ENCODE measurements at regions not wholly inside any gene's neighbourhood (a gene's known extent, or its start where the extent isn't known, plus 50 kb on each side); places are given as distances from the start of the nearest gene placed in this dataset.

DNA sequence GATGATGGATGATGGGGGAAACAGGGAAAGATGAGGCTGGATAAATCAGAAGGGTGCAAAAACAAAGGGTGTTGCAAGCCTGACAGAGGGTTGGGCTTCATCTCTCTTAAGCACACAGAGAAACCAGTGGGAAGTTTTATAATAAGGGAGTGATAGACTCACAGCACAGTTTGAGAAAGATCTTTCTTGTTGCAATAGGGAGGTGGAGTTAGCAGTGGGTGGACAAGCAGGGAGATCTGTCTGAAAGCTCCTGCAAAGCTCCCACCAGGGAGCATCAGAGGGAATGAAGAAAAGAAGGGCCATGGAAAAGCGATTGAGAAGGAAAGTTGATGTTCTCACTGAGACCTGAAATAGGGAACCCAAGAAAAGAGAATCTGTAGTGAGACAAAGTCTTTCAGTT is 64.9 kb downstream of the BOD1L2 start:
- CTCF ChIA-PET: no interaction called here
- Mint-ChIP-seq H3K4me1 (ENCODE audit: low read depth, unreplicated experiment) (peaks cover 68% of the 10 kb centered on the region), H3K4me3 (ENCODE audit: low read depth, unreplicated experiment) (no peak overlapping the region), H3K27me3 (ENCODE audit: unreplicated experiment) (no peaks in the 10 kb centered on the region), H3K36me3 (ENCODE audit: insufficient read depth, unreplicated experiment) (peaks cover 6% of the 10 kb centered on the region), H3K9me3 (ENCODE audit: low read depth, unreplicated experiment) (no peaks in the 10 kb centered on the region), H3K27ac (ENCODE audit: unreplicated experiment) (peak overlapping the region; percentile 24)
- intact Hi-C loops (cut with micrococcal nuclease; ENCODE audit: unreplicated experiment): no loop called here
- TF ChIP-seq, protein P1, sequence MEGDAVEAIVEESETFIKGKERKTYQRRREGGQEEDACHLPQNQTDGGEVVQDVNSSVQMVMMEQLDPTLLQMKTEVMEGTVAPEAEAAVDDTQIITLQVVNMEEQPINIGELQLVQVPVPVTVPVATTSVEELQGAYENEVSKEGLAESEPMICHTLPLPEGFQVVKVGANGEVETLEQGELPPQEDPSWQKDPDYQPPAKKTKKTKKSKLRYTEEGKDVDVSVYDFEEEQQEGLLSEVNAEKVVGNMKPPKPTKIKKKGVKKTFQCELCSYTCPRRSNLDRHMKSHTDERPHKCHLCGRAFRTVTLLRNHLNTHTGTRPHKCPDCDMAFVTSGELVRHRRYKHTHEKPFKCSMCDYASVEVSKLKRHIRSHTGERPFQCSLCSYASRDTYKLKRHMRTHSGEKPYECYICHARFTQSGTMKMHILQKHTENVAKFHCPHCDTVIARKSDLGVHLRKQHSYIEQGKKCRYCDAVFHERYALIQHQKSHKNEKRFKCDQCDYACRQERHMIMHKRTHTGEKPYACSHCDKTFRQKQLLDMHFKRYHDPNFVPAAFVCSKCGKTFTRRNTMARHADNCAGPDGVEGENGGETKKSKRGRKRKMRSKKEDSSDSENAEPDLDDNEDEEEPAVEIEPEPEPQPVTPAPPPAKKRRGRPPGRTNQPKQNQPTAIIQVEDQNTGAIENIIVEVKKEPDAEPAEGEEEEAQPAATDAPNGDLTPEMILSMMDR (IDR thresholded peaks at IDR 0.05; ENCODE audit: unreplicated experiment): no peak
- BruUV-seq (replicated peaks): no TSS peak
- no peak for DNase-seq

GRCh38 chr18:57212678-57213077 is 65.8 kb downstream of the BOD1L2 start:
- Mint-ChIP-seq H3K27me3 (ENCODE audit: unreplicated experiment) (no peaks in the 10 kb centered on the region), H3K4me3 (ENCODE audit: low read depth, unreplicated experiment) (no peak overlapping the region), H3K36me3 (ENCODE audit: insufficient read depth, unreplicated experiment) (peaks cover 6% of the 10 kb centered on the region), H3K4me1 (ENCODE audit: low read depth, unreplicated experiment) (peaks cover 67% of the 10 kb centered on the region), H3K27ac (ENCODE audit: unreplicated experiment) (no peak overlapping the region), H3K9me3 (ENCODE audit: low read depth, unreplicated experiment) (no peaks in the 10 kb centered on the region)
- DNase-seq: no peak
- TF ChIP-seq, protein P1 (IDR thresholded peaks at IDR 0.05; ENCODE audit: unreplicated experiment): no peak
- intact Hi-C loops (cut with micrococcal nuclease; ENCODE audit: unreplicated experiment): no loop called here
- BruUV-seq (replicated peaks): no TSS peak
- CTCF ChIA-PET: no interaction called here

DNA sequence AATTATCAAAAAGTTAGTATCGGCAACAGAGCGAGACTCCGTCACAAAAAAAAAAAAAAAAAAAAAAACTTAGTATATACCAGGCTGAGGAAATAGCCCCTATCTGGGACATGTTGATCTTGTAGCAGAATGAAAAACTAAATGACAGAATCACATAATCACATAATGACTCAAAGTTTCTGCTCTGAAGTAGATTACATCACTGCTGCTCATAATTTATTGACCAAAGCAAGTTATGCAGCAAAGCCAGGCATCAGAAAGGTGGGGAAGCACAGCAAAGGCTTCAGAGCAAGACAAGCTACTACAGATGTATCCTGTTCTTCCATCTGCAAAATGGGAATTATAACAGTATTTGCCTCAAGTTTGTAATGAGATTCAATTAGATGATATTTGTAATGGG is 68.1 kb downstream of the BOD1L2 start:
- no peak for DNase-seq
- intact Hi-C loops (cut with micrococcal nuclease; ENCODE audit: unreplicated experiment): no loop called here
- Mint-ChIP-seq H3K4me3 (ENCODE audit: low read depth, unreplicated experiment) (no peak overlapping the region), H3K27ac (ENCODE audit: unreplicated experiment) (no peak overlapping the region), H3K9me3 (ENCODE audit: low read depth, unreplicated experiment) (no peaks in the 10 kb centered on the region), H3K4me1 (ENCODE audit: low read depth, unreplicated experiment) (peaks cover 53% of the 10 kb centered on the region), H3K27me3 (ENCODE audit: unreplicated experiment) (no peaks in the 10 kb centered on the region), H3K36me3 (ENCODE audit: insufficient read depth, unreplicated experiment) (peaks cover 4% of the 10 kb centered on the region)
- CTCF ChIA-PET: interaction anchor here (0.7 kb wide), 3 partner anchors 114 to 182 kb away, joined by 6 to 10 read pairs (median 10); no protein-coding TSS in a partner anchor
- BruUV-seq (replicated peaks): no TSS peak
- TF ChIP-seq, protein P1 (IDR thresholded peaks at IDR 0.05; ENCODE audit: unreplicated experiment): no peak

DNA sequence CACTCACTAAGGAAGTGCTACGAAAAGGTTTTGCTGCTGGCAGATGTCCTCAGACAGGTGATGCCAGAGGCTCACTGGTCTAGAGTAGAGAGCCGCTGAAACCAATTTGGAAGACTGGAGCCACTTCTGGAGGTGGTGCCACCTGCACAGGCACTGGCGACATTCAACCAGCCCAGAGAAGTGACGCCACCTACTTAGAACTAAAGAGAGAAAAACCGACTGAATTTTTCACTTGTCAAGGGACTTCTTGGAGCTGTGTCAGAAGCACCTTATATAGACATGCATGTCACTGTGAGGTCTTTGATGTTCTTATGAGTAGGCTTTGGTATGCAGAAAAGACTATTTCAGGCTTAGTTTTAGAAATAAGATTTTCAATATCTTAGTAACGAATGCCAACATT is 71.4 kb downstream of the BOD1L2 start:
- no peak overlapping the region for H3K27ac Mint-ChIP-seq (ENCODE audit: unreplicated experiment)
- TF ChIP-seq, protein P1 (IDR thresholded peaks at IDR 0.05; ENCODE audit: unreplicated experiment): no peak
- H3K4me1 Mint-ChIP-seq (ENCODE audit: low read depth, unreplicated experiment): peaks cover 44% of the 10 kb centered on the region
- DNase-seq: no peak
- no peaks in the 10 kb centered on the region for H3K36me3 Mint-ChIP-seq (ENCODE audit: insufficient read depth, unreplicated experiment)
- CTCF ChIA-PET: no interaction called here
- intact Hi-C loops (cut with micrococcal nuclease; ENCODE audit: unreplicated experiment): no loop called here
- H3K27me3 Mint-ChIP-seq (ENCODE audit: unreplicated experiment): no peaks in the 10 kb centered on the region
- H3K4me3 Mint-ChIP-seq (ENCODE audit: low read depth, unreplicated experiment): no peak overlapping the region
- no peaks in the 10 kb centered on the region for H3K9me3 Mint-ChIP-seq (ENCODE audit: low read depth, unreplicated experiment)
- BruUV-seq (replicated peaks): no TSS peak

Data from Calu3 (cell line).